Activated T-helper 1 cell treated with anti-CD3 and anti-CD28 coated beads, Interleukin-2, amount 50 U/mL, for 16 hours (primary cell): ENCODE measurements at regions not wholly inside any gene's neighbourhood (a gene's known extent, or its start where the extent isn't known, plus 50 kb on each side); places are given as distances from the start of the nearest gene placed in this dataset.

Source experiments
- DNase-seq, 2 donors: peaks; one replicate each; pipeline ENCODE4 v3.0.0-alpha.2; 2020; ENCODE audit warnings: low read depth in 1 of 2, low spot score in 1 of 2

DNA sequence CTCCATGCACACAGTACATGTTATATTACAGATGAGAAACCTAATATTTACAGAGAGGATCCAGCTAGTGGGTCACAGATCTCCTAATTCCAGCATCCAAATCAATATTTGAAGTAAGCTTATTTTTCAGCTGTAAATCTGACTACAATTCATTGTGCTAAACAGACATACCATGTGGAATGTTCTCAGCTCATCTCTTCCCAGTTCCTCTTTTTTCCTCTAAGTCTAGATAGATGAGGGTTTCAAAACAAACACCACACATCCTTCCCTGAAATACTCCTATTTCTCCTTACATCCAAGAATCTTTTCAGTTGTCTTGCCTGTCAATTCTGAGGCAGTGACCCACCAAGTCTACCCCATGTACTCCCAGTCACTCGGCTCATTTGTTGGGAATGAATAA is 200.7 kb upstream of the PIK3C3 start:
- no peak for DNase-seq

DNA sequence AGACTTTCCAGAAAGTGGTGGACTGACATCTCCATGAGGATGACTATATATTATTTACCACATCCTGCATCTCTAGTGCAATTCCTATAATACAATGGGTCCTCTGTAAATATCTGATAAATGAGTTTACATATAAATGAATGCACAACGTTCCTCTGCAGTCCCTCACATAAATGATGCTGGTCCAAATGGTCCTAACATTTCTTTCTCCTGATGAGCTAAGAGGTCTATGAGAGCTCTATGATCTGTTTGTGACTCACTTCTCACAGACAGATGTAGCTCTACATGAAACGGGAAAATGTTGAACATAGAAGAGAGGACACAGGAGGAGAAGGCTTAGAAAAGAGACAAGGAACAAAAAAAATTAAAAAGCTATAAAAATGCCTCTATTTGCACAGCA is 201.2 kb upstream of the PIK3C3 start:
- DNase-seq = no peak

DNA sequence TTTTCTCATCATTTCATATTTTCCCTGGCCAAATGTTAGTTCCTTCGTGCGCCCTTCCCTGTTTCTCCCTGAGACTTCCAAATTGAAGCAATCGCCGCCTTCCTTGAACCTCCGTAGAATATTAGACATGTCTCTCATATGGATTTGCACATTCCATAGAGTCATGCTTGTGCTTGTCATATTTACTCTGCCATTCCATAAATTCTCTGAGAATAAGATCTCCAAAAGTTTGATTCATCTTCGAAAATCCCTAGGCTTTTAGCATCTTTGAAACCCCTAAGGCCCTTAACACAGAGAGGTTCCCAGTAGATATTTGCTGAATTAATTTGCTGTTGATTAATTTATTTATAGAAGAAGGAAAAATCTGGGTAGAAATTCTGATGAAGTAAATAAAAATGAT is 202.2 kb upstream of the PIK3C3 start:
- DNase-seq = no peak

DNA sequence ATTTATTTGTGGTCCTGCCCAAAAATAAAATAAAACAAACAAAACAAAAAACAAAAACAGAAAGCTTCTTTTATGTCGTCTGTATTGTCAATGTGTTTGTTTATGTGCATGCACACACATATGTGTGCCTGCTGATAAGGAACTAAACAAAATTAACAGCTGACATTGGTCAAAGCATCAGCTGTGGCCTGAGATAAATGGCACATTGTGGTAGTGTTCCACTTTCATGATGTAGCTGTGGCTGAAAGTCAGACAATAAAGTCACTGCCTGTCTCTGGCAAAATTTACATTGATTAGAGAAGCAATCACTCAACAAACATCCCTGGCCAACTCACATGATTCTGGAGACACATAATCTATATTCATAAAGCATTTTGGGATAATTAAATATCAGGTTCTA is 203.4 kb upstream of the PIK3C3 start:
- no peak for DNase-seq

DNA sequence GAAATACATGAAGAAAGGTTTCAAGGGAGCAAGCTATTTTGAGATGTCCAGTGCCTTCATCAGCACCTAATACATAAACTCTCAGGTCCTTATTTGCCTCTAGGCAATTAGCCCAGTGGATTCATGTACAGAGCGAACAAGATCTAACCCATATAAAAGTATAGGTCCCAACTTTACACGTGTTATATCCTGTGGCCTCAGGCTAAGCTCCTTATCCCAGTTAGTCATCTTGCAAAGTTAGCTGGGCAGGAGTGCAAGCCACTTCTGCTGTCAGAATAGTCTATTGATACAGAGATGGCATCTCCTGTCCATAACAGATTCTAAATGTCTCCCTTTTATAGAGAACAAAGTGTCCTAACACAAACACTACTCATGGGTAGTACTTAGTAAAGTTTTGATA is 203.9 kb upstream of the PIK3C3 start:
- DNase-seq = no peak

DNA sequence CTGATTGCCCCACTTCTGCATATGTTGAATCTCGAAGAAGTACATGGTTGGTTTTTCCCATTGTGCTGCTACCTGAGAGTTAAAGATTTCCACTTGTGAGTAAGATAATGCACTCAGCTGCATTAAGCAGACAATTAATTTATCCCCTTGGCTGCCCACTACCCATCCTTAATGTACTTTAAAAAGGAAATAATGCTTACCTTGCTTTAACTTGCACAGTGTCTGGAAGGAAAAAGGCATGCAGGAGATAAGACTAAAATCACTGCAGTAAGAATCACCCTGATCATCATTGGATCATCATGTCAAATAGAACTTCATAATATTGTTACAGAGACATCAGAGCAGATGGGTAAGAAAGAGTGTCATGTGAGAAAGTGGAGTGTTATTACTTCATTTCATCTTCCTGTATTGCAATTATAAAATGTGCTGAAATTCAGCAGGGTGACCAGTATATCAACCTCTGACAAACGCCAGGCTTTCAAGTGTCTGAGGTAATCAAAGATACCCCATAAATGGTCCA is 207.3 kb upstream of the PIK3C3 start:
- no peak for DNase-seq

DNA sequence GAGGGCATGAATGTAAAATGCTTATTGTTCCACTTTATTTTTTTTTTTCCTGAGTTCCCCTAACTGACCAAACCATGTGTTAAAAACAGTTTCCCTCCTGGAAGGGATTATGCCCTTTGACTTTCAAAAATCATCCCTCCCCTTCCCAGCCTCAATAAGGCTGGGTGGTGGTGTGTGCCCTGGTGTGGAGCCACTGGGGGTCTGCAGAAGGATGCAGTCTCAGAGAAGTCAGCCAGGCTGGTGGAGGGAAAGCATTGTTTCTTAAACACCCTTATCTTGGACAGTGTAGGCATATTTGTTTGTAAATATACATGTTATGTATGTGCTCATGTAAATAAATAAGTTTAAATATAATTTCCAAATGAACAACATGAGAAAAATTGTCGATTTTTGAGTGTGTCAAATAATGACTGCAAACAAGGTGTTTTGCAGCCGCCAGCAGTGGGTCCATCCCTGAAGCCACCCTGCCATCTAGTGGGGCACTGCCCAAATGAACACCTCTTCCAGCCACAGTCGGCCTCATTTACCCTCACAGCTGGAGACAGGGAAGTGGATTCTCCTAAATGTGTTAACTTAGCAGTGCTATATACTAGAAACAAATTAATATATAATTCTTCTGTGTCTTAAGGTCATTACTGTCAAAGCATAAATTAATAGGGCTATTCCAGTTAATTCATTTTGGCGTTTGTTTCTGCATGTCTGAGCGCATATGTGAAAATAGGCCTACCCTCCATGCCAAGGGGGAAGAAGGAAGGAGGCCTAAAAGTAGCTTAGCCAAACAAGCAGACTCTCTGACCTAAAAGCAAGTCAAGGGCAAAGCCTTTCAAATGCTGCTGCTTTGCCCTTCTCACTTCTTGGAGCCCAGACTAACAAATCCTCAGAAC is 209.6 kb upstream of the PIK3C3 start:
- DNase-seq = no peak

DNA sequence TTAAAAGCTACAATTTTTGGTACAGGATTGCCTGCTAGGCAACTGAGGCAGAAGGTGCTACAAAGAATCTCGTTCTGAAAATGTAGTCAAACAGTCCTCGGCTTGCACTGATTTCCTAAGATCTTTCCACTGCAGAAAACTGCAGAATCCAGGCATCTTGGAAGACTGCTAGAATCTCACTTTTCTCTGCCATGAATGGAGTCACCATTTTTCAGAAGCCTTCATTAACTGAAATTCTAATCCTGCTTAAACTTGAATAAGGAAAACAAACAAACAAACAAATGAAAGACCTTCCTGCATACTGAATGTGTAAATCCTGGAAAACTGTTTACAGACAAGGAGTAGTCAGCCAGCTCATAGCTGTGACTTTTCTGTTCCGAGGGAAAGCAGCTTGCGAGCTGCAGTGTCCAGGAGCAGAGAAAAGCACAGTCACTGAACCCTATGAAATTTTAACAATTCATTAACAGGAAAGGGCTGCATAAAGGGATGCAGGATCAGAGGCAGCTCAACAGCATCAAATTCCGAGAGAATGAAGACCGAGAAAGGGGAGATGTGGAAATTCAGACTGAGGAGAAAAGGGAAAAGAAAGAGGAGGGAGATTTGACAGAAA is 210.5 kb upstream of the PIK3C3 start:
- DNase-seq = no peak

DNA sequence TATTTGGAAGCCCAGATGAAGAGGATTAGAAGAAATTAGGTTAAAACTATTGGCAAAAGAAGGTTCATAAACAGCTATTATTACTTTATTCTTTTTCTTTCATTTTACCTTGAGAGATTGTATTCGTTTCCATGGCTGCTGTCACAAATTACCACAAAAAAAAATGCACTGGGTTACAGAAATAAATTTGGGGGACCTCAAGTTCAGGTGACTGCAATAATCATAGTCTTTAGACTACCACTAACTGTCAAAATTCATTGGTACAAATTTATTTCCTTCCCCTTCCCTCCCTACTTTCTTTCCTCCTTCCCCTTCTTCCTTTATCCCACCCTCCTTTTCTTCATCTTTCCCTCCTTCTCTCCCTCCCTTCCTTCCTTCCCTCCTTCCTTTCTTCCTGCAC is 217.8 kb upstream of the PIK3C3 start:
- DNase-seq = no peak

DNA sequence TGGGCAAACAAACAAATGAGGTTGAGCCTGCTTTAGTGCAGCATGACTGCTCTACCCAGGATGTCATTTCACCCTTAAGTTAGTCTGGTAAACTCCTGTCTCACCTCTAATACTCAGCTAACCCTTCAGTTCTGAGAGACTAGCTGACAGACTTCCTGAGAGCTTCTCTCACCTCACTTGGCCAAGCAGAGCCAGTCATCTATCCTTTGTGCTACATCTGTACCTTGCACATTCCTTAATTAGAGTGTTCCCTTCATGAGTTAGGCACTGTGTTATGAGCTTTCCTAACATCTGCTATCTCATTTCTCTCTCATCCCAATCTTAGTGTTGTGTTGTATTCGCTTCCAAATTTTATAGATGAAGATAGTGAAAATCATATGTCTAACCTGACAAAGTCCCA is 220.1 kb upstream of the PIK3C3 start:
- no peak for DNase-seq

DNA sequence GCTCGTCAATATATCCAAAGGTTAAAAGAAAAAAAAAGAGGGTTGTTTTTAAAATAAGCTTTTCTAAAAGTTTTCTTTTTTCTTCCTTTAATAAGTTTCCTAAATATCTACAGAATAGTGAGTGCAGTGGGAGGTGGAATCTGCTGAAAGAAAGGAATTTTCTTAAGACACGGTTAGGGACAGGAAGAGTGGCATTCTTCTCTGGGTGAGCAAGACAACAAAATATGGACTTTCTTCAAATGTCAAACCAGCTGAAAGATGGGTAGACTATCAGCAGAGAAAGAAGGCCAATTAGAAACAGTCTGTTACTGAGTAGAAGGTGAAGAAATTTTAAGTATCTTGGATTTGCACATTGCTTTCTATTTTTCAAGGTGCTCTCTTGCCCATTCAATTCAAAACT is 222.7 kb upstream of the PIK3C3 start:
- no peak for DNase-seq

DNA sequence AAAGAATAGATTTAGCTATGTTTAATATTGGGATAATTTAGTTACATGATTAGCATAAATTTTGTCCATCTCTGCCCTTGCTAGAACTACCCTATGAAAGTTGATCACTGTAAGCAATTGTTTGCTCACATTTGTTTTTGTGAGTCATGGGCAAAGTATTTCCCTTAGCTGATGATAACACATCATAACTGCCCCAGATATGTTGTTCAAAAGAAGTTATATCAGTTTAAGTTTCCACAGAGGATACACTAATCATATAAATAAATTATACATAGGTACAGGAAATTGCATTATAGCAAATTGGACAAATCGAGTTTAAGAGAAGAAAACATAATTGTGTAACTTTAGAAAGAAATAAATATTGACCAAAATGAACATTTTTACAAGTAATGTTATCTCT is 223.2 kb upstream of the PIK3C3 start:
- DNase-seq = no peak

DNA sequence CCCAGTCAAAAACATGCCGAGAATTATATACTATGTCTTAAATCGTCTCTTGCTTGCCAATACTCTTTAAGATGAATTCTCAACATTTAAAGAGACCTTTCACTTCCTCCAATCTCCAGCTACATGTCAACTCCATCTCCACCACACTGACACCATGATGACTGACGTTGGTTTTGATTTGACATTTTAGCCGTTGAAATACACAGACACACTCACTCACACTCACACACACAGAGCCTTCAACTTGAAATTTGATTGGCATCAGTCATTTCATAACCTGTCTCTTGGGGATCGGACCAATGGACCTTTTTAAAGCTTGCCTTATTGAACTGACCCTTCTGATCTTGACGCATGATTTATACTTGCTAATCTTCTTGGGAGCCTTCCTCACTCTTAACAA is 230.8 kb upstream of the PIK3C3 start:
- DNase-seq = no peak

DNA sequence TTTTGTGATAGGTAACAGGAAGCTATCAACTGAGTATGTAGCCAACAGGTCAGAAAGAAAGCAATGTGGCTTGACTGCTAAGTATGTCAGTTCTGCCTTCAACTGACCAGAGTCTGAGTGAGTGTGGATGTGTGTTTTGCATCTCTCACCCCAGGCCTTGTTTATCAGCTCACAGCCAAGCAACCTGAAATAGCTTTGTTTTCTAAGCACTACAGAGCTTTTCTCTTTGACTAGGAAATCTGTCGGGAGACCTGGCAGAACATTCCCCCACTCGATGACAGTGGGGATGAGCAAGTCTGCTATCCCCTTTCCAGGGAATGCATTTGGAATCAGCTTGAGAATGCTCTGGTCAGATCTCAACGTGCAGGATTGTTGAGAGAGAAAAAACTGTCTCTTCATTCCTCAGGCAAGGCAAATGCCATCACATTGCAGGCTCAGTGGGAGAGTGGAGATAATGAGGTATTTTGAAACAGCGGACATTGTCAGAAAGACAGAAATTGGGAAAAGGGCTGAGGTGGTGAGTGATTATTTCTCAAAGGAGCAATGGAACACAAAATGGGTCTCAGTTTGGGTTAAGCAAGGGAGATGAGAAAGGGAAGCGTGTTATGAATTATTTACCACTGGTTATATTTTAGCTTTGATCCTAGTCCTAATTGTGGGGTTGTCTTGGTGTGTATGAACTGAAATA is 233.8 kb upstream of the PIK3C3 start:
- no peak for DNase-seq

DNA sequence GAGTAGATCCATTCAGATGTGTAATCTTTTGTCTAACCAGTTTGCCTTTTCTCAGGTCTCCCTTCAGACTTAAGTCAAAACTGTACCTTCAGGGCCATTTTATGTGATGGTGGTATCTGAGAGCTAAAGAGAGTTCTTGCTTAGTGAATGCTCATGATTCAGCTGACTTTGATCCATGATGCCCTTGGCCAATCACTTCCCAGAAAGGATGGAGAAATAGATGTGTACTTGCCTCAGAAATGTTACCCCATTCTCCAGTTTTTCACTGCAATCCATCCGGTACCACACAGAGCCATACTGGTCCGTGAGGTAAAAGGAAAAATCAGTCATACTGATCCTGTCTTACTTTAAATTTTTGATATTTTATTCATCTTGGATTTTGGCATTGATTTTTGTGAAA is 234.8 kb upstream of the PIK3C3 start:
- DNase-seq = no peak

DNA sequence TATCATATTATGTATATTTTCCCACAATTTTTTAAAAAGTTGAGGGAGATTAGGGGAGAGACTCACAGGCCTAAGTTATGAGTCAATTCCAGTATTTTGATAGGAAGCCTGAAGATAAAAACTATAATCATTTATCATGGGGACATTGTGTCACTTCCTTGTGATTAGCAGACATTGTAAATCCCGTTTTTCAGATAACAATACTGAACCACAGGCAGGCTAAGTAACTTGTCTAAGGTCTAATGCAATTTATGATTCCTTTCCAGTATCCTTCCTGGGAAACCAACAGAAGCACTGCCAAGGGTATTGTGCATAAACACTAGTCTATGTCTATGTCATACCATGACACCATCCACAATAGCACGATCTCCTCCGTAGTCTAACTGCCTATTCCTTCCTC is 235.2 kb upstream of the PIK3C3 start:
- no peak for DNase-seq

DNA sequence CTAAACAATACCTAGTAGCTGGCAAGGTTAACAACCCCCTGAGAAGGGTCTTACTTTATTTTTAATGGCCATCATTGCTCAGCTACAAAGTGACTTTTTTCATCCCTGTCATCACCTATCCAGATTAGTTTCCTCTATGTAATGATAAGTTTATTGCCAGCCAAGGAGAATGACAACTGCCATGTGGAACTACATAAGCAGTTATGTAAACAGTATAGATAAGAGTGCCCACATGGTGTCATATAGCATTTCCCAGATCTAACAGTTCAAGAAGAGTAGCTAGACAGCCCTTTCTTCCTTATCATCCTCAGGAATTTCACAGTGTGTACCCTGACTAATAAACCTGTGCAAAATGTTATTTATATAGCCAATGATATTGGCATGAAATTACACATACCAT is 240.2 kb upstream of the PIK3C3 start:
- DNase-seq = no peak

DNA sequence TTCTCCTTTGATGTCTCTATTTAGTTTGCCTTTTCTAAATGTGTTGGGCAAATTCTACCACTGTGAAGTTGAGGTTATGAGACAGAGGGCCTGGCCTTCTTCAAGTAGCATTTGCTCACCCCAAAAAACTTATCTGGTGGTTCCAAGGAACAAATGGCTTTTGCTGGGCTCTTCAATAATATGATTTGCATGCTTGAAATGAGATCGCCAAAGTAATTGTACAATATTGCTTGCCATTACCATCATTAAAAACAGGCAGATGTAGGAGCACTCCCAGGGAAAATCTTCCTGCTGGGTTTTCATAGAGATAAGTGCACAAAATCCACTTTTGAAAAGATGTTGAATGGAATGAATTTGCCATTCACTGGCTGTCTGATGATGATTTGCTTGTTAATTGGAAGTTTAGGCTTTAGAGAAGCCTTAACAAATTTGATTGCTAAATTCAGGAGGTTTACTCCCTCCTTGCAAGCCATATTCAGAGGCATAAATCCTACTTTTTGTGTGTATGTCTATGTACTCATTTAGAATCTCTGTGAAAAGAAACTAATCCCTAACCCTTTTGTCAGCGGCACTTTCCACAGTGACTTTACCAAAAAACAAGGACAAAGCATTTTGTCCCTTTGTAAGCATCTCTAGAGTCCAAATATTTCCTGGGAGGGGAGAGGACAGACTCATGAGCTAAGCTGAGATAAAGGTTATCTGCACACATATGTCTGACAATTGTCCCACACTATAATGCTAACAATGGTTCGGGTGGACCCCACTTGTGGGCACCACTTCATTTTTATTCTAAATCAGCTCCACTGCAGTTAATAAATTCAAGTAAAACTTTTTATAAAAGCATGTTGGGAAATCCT is 240.8 kb upstream of the PIK3C3 start:
- no peak for DNase-seq

DNA sequence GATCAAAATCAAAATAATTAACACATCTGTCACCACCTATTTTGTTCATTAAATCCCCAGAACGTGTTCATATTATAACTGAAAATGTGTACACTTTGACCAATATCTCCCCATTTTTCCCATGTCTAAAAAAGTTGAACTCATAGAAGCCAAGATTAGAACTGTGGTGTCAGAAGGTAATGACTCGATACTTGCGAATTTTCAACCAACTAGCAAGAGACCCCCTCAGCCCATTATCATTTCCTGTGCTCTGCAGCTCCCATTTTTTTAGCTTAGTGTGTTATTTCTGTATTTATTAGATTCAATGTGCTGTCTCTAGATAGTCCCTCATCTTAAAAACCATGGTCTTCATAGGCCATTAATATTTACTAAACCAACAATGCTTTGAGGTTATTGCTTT is 248.7 kb upstream of the PIK3C3 start:
- no peak for DNase-seq

DNA sequence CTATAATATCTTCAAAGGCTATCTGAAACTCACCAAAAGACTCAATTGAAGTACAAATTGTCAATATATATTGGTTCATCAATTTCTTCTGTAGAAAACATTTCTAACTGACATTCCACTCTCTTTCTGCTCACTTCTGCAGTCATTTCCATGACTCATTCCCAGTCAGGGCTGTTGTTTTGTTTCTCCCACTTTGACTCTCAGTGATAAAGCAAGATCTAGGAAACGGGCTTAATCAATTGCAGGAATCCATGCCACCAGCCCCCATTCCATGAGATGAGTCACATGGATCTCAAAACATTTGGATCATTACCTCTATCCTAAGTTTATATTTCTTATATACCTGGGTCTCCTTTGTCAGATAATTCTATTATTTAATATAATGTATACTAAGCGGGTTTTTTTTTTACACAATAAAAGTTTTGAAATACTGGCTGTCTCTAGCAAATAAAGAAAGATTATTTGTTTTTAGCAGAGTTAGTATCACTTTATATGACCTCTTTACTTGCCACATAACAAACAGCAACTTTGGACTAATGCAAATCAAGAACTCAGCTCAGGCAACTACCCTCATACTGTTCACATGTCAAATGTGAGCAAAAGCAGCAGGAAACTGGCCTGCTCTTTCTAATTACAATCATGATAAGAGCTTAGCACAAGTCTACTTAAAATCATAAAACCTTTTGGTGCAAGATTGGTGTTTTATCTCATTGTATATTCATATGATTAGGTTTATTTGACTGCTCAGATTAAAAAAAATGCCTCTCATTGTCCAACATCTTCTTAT is 251.1 kb upstream of the PIK3C3 start:
- no peak for DNase-seq
